Mucosa of descending colon (tissue), 3 donors: ENCODE measurements at regions not wholly inside any gene's neighbourhood (a gene's known extent, or its start where the extent isn't known, plus 50 kb on each side); places are given as distances from the start of the nearest gene placed in this dataset.
"Not testable (repeated sequence)": the region's sequence is repeated elsewhere in the genome, so short reads cannot be mapped to it uniquely, and the experiment has no call there.

ENCODE experiments used
- ATAC-seq: fragments of 200-7000 bp; cut with Tn5 transposase; one replicate; pipeline ENCODE4 v1.9.1; 2020; ENCODE audit warnings: mild to moderate bottlenecking, moderate library complexity
- DNase-seq, 3 donors: peaks; one replicate each; pipeline ENCODE4 v3.0.0-alpha.2; 2020
- H3K36me3 ChIP-seq: fragments of 200-600 bp; one replicate; pipeline ENCODE4 v1.8.0; 2021; ENCODE audit warnings: low read depth, mild to moderate bottlenecking
- H3K4me1 ChIP-seq: fragments of 200-600 bp; one replicate; pipeline ENCODE4 v1.8.0; 2021; ENCODE audit warnings: low read depth, mild to moderate bottlenecking
- H3K4me3 ChIP-seq: fragments of 200-600 bp; one replicate; pipeline ENCODE4 v1.8.0; 2021; ENCODE audit warnings: mild to moderate bottlenecking
- H3K9me3 ChIP-seq: fragments of 200-600 bp; one replicate; pipeline ENCODE4 v1.8.0; 2021; ENCODE audit warnings: mild to moderate bottlenecking
- intact Hi-C, 2 donors: fragments of 100-400 bp; cut with DNase I in 1 of 2; cut with micrococcal nuclease in 1 of 2; formaldehyde crosslinking; loops; one replicate each; pipeline versions ENCODE4 v1.11.0 to v1.11.1; 2022; cut with DNase I, micrococcal nuclease
- TF ChIP-seq, protein P1 (sequence below): fragments of 200-600 bp; IDR thresholded peaks from one replicate; pipeline ENCODE4 v1.8.0; 2022; ENCODE audit warnings: antibody characterized with exemption, mild to moderate bottlenecking
- donor health status: DM: no; HTN: no; CAD: no; lungs with moderate emphysema.
- donor health status: DM: no; HTN: no; CAD: no.
- donor health status: DM: no; HTN: yes; CAD: no.

- H3K4me1 ChIP-seq, ATAC-seq, H3K9me3 ChIP-seq, H3K4me3 ChIP-seq, intact Hi-C loops, H3K36me3 ChIP-seq, DNase-seq: not testable (repeated sequence)
These were observed 51.5 kb upstream of the CDC42EP3 start for GRCh38 chr2:37722971-37723370.

DNA sequence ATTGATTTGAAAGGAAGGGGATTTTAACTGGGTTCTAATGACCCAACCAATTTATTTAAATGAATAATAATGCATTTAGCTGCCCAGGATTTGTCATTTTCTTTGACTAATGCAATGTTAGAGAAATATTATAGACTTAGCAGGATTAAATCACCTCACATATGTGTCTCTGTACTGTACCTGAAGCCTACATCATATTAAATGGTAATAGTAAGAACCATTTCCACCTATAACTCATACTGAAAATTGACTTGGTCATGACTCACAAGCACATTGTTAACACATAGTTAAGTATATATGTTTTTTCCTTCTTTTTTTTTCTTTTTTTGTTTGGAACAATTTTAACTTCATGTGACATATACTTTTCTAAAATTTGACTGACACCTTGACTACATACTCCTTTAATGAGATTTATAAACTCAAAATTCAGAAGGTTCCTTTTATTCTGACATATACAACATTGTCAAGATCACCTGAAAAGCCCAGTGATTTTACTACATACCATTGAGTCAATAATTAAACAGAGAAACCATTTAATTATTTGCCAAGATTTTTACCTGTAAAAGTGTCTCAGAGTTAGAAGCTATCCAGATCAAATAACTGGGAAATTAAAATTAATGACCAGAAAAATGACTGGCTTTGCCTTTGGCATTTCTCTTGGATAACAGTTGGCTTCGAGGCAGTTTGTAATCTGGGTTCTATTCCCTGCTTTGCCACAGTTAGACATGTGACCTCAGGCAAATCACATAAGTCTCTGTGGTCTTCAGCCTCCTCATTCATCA, 58.8 kb upstream of the CDC42EP3 start:
- no peak for DNase-seq
- Histone ChIP-seq H3K4me1 (no peaks in the 10 kb centered on the region), H3K36me3 (no peaks in the 10 kb centered on the region), H3K4me3 (no peak overlapping the region), H3K9me3 (no peaks in the 10 kb centered on the region)
- intact Hi-C loops = no loop called here
- TF ChIP-seq, protein P1, sequence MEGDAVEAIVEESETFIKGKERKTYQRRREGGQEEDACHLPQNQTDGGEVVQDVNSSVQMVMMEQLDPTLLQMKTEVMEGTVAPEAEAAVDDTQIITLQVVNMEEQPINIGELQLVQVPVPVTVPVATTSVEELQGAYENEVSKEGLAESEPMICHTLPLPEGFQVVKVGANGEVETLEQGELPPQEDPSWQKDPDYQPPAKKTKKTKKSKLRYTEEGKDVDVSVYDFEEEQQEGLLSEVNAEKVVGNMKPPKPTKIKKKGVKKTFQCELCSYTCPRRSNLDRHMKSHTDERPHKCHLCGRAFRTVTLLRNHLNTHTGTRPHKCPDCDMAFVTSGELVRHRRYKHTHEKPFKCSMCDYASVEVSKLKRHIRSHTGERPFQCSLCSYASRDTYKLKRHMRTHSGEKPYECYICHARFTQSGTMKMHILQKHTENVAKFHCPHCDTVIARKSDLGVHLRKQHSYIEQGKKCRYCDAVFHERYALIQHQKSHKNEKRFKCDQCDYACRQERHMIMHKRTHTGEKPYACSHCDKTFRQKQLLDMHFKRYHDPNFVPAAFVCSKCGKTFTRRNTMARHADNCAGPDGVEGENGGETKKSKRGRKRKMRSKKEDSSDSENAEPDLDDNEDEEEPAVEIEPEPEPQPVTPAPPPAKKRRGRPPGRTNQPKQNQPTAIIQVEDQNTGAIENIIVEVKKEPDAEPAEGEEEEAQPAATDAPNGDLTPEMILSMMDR = no peak
- no peak for ATAC-seq

DNA sequence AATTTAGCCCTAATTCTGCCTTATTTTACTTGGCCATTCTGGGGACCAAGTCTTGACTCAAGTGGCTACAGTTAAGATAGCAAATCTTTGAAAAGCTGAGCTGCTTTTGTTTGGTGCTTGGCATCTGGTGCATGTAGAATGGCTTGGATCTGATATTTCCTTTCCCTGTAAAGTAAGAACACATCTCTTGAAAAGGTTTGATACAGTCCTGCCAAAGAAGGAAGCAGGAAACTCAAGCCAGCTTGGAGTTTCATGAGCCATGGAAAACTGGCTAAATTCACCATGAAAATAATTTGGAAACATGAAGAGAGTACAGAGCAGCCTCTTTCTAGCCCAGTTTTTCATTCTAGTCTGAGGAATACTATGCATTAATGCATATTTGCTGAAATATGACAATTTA, 61.0 kb upstream of the CDC42EP3 start:
- H3K4me1 ChIP-seq, intact Hi-C loops, H3K36me3 ChIP-seq, H3K4me3 ChIP-seq, DNase-seq, ATAC-seq, H3K9me3 ChIP-seq: not testable (repeated sequence)

DNA sequence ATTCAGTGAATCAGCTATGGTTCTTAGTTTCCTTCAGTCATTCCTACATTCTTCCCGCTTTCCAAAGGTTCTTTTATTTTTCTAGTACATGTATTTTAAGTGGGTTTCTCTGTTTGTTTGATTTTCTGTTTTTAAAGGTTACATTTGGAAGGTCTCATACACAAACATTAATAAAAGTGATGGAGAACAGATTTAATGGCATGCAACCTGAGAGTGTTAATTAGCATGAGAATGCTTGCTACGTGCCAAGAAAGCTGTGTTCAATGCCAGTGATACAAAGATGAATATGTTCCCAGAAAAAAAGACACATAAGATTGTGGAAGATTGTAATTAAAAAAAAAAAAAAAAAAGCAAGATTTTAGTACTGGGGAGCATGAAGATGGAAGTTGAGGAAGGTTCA, 61.8 kb upstream of the CDC42EP3 start:
- TF ChIP-seq, protein P1 = no peak
- H3K4me1 ChIP-seq = no peaks in the 10 kb centered on the region
- no peak overlapping the region for H3K4me3 ChIP-seq
- H3K9me3 ChIP-seq = no peaks in the 10 kb centered on the region
- DNase-seq = no peak
- no peaks in the 10 kb centered on the region for H3K36me3 ChIP-seq
- intact Hi-C loops = no loop called here
- ATAC-seq = no peak

- intact Hi-C loops, H3K9me3 ChIP-seq, H3K36me3 ChIP-seq, DNase-seq, H3K4me1 ChIP-seq, H3K4me3 ChIP-seq, ATAC-seq: not testable (repeated sequence)
These were observed 62.5 kb upstream of the CDC42EP3 start for GRCh38 chr2:37733955-37734354.

- H3K9me3 ChIP-seq, H3K4me1 ChIP-seq, ATAC-seq, DNase-seq, intact Hi-C loops, H3K4me3 ChIP-seq, H3K36me3 ChIP-seq: not testable (repeated sequence)
These were observed 63.6 kb upstream of the CDC42EP3 start for GRCh38 chr2:37734891-37735523.

GRCh38 chr2:37735524-37735910, 64.1 kb upstream of the CDC42EP3 start:
- H3K36me3 ChIP-seq, ATAC-seq, DNase-seq, H3K4me3 ChIP-seq, intact Hi-C loops, H3K4me1 ChIP-seq, H3K9me3 ChIP-seq: not testable (repeated sequence)

GRCh38 chr2:37737507-37737906, 66.1 kb upstream of the CDC42EP3 start:
- no peaks in the 10 kb centered on the region for H3K9me3 ChIP-seq
- H3K4me1 ChIP-seq = no peaks in the 10 kb centered on the region
- TF ChIP-seq, protein P1 = no peak
- H3K36me3 ChIP-seq = no peaks in the 10 kb centered on the region
- H3K4me3 ChIP-seq = no peak overlapping the region
- DNase-seq = no peak
- ATAC-seq = no peak
- intact Hi-C loops = no loop called here
